Lower leg skin (tissue), 4 donors: ENCODE measurements at regions not wholly inside any gene's neighbourhood (a gene's known extent, or its start where the extent isn't known, plus 50 kb on each side); places are given as distances from the start of the nearest gene placed in this dataset.

ENCODE experiments used
- DNase-seq, 2 donors: peaks; one replicate each; pipeline ENCODE4 v3.0.0-alpha.2; 2019; ENCODE audit warnings: low spot score in 2 of 2
- H3K4me3 ChIP-seq: fragments of 200-600 bp; sonication (generic); 2 replicates; pipeline ENCODE4 v1.5.1; 2017; ENCODE audit warnings: mild to moderate bottlenecking, low read depth; ENCODE audit not compliant: poor library complexity, severe bottlenecking
- CTCF ChIP-seq, 3 donors: fragments of 450-650 bp; IDR thresholded peaks; one replicate each; pipeline ENCODE4 v1.5.1; 2016; ENCODE audit warnings: antibody characterized with exemption in 3 of 3, mild to moderate bottlenecking in 3 of 3, moderate library complexity in 2 of 3
- POLR2A ChIP-seq, 2 donors: fragments of 450-650 bp; IDR thresholded peaks; one replicate each; pipeline ENCODE4 v1.6.1; 2016 to 2017; ENCODE audit warnings: antibody characterized with exemption in 2 of 2, mild to moderate bottlenecking in 1 of 2, moderate library complexity in 1 of 2
- WGBS, 2 donors: methylation state at CpG; one replicate each; pipeline ENCODE4 v1.1.5; 2018; 5-methylcytosine and 5-hydroxymethylcytosine counted together
- intact Hi-C: fragments of 100-400 bp; cut with DNase I; formaldehyde crosslinking; loops from one replicate; pipeline ENCODE4 v1.15.0; 2023; ENCODE audit warnings: low total_unique reads

DNA sequence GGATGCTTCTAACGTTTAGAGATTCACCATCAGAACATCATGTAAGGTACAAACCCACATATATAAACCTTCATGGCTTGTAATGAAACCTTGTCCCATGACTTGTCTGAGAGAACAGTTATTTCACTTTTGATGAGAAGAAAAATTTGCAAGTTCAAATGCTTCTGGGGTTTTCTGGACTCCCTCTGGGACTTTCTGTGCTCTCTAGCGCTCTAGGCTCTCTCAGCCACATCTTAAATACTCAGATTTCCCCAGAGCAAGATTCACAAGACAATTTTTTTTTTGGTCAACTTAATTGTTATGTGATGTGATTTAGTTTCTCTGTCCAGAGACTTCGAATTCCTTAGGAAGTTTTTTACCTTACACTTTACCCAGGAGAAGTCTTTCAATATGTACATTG, 282.8 kb upstream of the EDNRB start:
- TF ChIP-seq CTCF (IDR thresholded peaks at IDR 0.05) = no peak
- TF ChIP-seq POLR2A (IDR thresholded peaks at IDR 0.05) = no peak
- 66 to 69% methylated on average over 3 of the region's 3 CpGs for WGBS, 2 donors
- intact Hi-C loops = no loop called here
- no peak overlapping the region for H3K4me3 ChIP-seq
- no peak for DNase-seq

DNA sequence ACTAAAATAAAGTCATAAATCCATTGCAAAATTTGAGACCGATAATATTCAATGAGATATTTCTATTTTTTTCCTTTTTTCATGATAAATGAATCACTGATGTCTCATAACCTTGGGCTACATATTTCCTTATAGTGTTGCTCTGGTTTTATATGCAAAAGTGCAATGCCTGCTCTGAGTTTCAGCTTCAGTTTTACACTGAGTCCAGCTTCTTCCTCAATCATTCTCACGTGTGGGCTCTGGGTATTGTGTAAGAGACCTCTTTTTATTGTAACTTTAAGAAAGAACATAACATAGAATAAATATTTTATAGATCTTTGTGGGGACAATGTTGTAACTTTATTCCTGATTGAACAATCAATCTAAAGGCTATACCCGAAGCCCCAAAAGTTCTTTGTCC, 280.2 kb upstream of the EDNRB start:
- DNase-seq = no peak
- intact Hi-C loops = no loop called here
- H3K4me3 ChIP-seq = no peak overlapping the region
- TF ChIP-seq CTCF (IDR thresholded peaks at IDR 0.05) = no peak
- TF ChIP-seq POLR2A (IDR thresholded peaks at IDR 0.05) = no peak
- WGBS, 2 donors = 66 to 69% methylated on average over 3 of the region's 3 CpGs

GRCh38 chr13:78198419-78198818, 279.8 kb upstream of the EDNRB start:
- TF ChIP-seq CTCF (IDR thresholded peaks at IDR 0.05) (no peak), POLR2A (IDR thresholded peaks at IDR 0.05) (no peak)
- intact Hi-C loops = no loop called here
- DNase-seq = no peak
- WGBS, 2 donors = 64 to 71% methylated on average over 1 of the region's 1 CpG
- H3K4me3 ChIP-seq = no peak overlapping the region

DNA sequence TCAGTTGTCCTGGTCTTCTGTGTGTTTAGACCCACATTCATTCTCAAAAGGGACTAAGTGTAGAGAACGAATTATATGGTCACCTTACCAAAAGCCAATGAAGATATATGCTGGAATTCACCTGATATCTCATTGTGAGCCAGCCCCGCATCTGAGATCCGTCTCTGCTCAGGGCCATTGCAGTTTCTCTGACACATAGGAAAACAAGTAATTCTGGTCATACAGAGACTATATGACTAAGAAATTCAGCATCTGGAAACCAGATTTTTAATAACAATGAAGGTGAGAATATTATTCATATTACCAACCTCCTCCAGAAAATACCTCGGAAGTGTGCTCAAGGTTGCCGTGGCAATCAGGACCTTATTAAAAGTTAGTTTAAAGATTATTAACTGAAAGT, 278.6 kb upstream of the EDNRB start:
- no peak for TF ChIP-seq CTCF (IDR thresholded peaks at IDR 0.05)
- TF ChIP-seq POLR2A (IDR thresholded peaks at IDR 0.05) = no peak
- no peak for DNase-seq
- 73 to 75% methylated on average over 5 of the region's 5 CpGs for WGBS, 2 donors
- intact Hi-C loops = no loop called here
- H3K4me3 ChIP-seq = no peak overlapping the region

DNA sequence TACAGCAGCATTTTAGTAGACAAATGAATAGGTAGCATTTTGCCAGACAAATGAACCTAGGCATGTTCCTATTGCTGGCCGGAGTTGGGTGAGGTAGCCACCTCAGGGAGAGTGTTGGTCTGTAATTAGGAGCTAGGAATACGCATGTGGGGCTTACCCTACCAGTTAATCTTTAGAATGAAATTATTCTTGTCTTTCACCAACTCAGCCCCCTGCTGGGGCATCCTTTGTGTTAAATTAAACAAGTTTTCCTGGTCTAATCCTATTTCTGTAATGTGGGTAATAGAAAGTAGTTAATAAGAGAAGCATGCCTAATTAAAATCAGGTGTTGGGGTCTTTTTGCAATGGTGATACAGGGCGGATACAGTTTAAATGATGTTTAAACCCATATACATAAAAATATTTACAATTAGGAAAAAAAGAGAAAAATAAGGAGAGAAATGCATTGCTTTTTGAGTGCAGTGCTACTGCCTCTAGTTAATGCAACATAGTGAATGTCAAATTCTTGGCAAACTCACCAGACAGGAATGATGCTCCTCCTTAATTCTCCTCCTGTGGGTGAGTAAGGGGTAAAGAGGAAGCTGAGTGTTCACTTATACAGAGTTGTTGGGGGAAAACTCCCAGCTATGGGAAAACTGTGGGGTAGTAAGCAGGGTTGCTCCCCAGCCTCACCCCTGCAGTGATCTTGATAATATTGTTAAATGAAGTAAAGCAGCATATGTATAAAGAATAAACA, 276.4 kb upstream of the EDNRB start:
- no peak for TF ChIP-seq CTCF (IDR thresholded peaks at IDR 0.05)
- TF ChIP-seq POLR2A (IDR thresholded peaks at IDR 0.05) = no peak
- 70 to 72% methylated on average over 3 of the region's 3 CpGs for WGBS, 2 donors
- H3K4me3 ChIP-seq = no peak overlapping the region
- no peak for DNase-seq
- intact Hi-C loops = no loop called here

DNA sequence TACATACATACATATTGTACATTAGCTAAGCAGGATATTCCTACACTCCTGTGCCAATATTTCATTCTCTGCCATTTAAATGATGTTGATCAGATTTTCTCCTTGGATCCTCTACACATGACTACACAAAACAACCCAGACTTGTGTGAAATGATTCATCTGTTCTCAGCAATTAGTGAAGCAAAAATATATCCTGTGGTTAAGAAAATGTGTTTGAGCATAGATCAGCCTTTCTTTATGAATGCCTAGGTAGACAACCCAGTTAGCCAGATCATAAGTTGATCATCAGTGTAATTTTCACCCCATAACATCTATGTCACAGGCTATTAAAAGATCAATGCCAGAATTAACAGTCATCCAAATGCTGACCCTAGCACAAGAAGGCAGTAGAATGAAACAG, 275.2 kb upstream of the EDNRB start:
- TF ChIP-seq CTCF (IDR thresholded peaks at IDR 0.05) (no peak), POLR2A (IDR thresholded peaks at IDR 0.05) (no peak)
- no peak for DNase-seq
- intact Hi-C loops = no loop called here
- H3K4me3 ChIP-seq = no peak overlapping the region
